Right lobe of liver (tissue), 6 donors: ENCODE measurements at regions not wholly inside any gene's neighbourhood (a gene's known extent, or its start where the extent isn't known, plus 50 kb on each side); places are given as distances from the start of the nearest gene placed in this dataset.

Source experiments
- ATAC-seq, 4 donors: fragments of 200-7000 bp; cut with Tn5 transposase; one replicate each; pipeline ENCODE4 v1.9.1; 2020; ENCODE audit warnings: mild to moderate bottlenecking in 4 of 4, moderate library complexity in 4 of 4
- DNase-seq, 3 donors: peaks; one replicate each; pipeline ENCODE4 v3.0.0-alpha.2; 2020
- H3K27ac ChIP-seq, 3 donors: fragments of 200-600 bp; one replicate each; pipeline ENCODE4 v1.8.0; 2022
- H3K27me3 ChIP-seq, 2 donors: fragments of 200-600 bp; one replicate each; pipeline ENCODE4 v1.8.0; 2022
- H3K36me3 ChIP-seq, 4 donors: fragments of 200-600 bp; sonication (generic) in 1 of 4; one replicate each; pipeline versions ENCODE4 v1.5.1 to v1.8.0; 2017 to 2022; ENCODE audit warnings: control low read depth in 1 of 4
- H3K4me1 ChIP-seq, 4 donors: fragments of 200-600 bp; sonication (generic) in 1 of 4; one replicate each; pipeline versions ENCODE4 v1.5.1 to v1.8.0; 2017 to 2022; ENCODE audit warnings: control low read depth in 1 of 4
- H3K4me3 ChIP-seq, 3 donors: fragments of 200-600 bp; one replicate each; pipeline ENCODE4 v1.8.0; 2022
- H3K9me3 ChIP-seq, 4 donors: fragments of 200-600 bp; sonication (generic) in 1 of 4; one replicate each; pipeline versions ENCODE4 v1.5.1 to v1.8.0; 2017 to 2022; ENCODE audit warnings: control low read depth in 1 of 4
- POLR2A ChIP-seq: fragments of 450-650 bp; IDR thresholded peaks from one replicate; pipeline ENCODE4 v1.6.1; 2017; ENCODE audit warnings: antibody characterized with exemption, mild to moderate bottlenecking
- WGBS: methylation state at CpG from one replicate; pipeline ENCODE4 v1.1.6; 2018; ENCODE audit warnings: low coverage, low lambda C conversion rate; ENCODE audit not compliant: insufficient coverage; ENCODE audit errors: missing lambda C conversion rate; 5-methylcytosine and 5-hydroxymethylcytosine counted together
- intact Hi-C, 2 donors: fragments of 100-400 bp; cut with DNase I; formaldehyde crosslinking; loops; one replicate each; pipeline versions ENCODE4 v1.11.2 to v1.14.1; 2022
- TF ChIP-seq, protein P1 (sequence below), 4 donors: fragments of 200-600 bp in 3 of 4; fragments of 450-650 bp in 1 of 4; IDR thresholded peaks; one replicate each; pipeline versions ENCODE4 v1.5.1 to v1.8.0; 2016 to 2022; ENCODE audit warnings: antibody characterized with exemption in 4 of 4, mild to moderate bottlenecking in 2 of 4
- donor health status: DM: no; HTN: yes; CAD: no.
- donor health status: DM: no; HTN: no; CAD: no.
- donor health status: DM: no; HTN: no; CAD: no.
- donor health status: DM: no; HTN: yes; CAD: no.
- donor health status: DM: no; HTN: yes; CAD: no.

GRCh38 chr19:31938675-31939074 is 406.7 kb upstream of the ZNF507 start:
- no peak for ATAC-seq
- Histone ChIP-seq H3K4me3 (no peak overlapping the region), H3K9me3 (no peaks in the 10 kb centered on the region), H3K4me1 (no peaks in the 10 kb centered on the region), H3K27ac (no peak overlapping the region), H3K36me3 (no peaks in the 10 kb centered on the region), H3K27me3 (no peaks in the 10 kb centered on the region)
- no peak for DNase-seq
- WGBS: 58% methylated on average over 5 of the region's 5 CpGs
- intact Hi-C loops: no loop called here
- TF ChIP-seq, protein P1, sequence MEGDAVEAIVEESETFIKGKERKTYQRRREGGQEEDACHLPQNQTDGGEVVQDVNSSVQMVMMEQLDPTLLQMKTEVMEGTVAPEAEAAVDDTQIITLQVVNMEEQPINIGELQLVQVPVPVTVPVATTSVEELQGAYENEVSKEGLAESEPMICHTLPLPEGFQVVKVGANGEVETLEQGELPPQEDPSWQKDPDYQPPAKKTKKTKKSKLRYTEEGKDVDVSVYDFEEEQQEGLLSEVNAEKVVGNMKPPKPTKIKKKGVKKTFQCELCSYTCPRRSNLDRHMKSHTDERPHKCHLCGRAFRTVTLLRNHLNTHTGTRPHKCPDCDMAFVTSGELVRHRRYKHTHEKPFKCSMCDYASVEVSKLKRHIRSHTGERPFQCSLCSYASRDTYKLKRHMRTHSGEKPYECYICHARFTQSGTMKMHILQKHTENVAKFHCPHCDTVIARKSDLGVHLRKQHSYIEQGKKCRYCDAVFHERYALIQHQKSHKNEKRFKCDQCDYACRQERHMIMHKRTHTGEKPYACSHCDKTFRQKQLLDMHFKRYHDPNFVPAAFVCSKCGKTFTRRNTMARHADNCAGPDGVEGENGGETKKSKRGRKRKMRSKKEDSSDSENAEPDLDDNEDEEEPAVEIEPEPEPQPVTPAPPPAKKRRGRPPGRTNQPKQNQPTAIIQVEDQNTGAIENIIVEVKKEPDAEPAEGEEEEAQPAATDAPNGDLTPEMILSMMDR (IDR thresholded peaks at IDR 0.05): no peak

DNA sequence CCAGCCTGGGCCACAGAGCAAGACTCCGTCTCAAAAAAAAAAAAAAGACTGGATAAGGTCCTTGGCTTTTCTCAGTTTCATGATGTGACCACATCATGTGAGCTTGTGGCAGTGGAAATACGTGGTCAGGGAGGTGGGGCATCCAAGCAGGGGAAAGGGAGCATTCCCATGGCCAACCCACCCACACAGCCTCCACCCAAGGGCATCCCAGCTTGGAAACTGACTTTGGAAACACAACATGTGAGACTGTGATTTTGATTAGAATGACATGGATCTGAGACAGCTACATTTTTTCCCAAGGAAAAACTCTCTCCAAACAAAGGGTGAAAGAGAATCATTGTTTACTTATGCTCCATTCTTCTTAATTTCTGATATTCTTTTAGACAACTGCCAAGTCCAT is 405.0 kb upstream of the ZNF507 start:
- 60% methylated on average over 2 of the region's 2 CpGs for WGBS
- Histone ChIP-seq H3K4me3 (no peak overlapping the region), H3K36me3 (no peaks in the 10 kb centered on the region), H3K9me3 (no peaks in the 10 kb centered on the region), H3K27me3 (no peaks in the 10 kb centered on the region), H3K4me1 (no peaks in the 10 kb centered on the region), H3K27ac (no peak overlapping the region)
- no peak for TF ChIP-seq POLR2A
- TF ChIP-seq, protein P1 (IDR thresholded peaks at IDR 0.05): no peak
- DNase-seq (no peak), ATAC-seq (no peak)
- intact Hi-C loops: no loop called here

GRCh38 chr19:31943191-31943661 is 402.2 kb upstream of the ZNF507 start:
- Histone ChIP-seq H3K9me3 (no peaks in the 10 kb centered on the region), H3K4me1 (no peaks in the 10 kb centered on the region), H3K36me3 (no peaks in the 10 kb centered on the region), H3K27ac (no peak overlapping the region), H3K27me3 (no peaks in the 10 kb centered on the region), H3K4me3 (no peak overlapping the region)
- 44% methylated on average over 10 of the region's 11 CpGs for WGBS
- intact Hi-C loops: no loop called here
- ATAC-seq (no peak), DNase-seq (no peak)
- TF ChIP-seq, protein P1 (IDR thresholded peaks at IDR 0.05): no peak
- no peak for TF ChIP-seq POLR2A

- DNase-seq (no peak), ATAC-seq (no peak)
- TF ChIP-seq, protein P1 (IDR thresholded peaks at IDR 0.05): no peak
- no peak for TF ChIP-seq POLR2A
- H3K36me3 ChIP-seq: no peaks in the 10 kb centered on the region
- intact Hi-C loops: no loop called here
- H3K4me3 ChIP-seq: no peak overlapping the region
- no peaks in the 10 kb centered on the region for H3K9me3 ChIP-seq
- no peak overlapping the region for H3K27ac ChIP-seq
- 72% methylated on average over 10 of the region's 11 CpGs for WGBS
- no peaks in the 10 kb centered on the region for H3K4me1 ChIP-seq
- no peaks in the 10 kb centered on the region for H3K27me3 ChIP-seq
Observed at GRCh38 chr19:31943778-31944177, 401.6 kb upstream of the ZNF507 start.

DNA sequence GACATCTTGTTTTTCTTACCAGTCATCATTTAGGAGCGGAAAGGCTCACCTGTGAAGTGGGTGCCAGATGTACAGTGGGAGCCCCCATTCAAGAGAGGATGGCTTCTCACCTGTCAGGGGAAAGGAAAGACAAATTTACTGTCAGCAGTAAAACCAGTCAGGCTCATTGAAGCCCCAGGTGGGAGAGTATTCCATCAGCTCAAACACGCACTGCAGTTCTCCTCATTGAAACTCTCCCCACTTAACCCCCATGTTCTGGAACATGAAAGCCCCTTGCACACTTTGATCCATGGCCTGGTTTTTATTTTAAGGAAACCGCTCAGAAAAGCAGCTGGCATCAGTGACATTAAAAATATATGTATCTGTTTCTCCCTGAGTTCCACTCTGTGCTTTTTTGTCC is 401.1 kb upstream of the ZNF507 start:
- no peaks in the 10 kb centered on the region for H3K9me3 ChIP-seq
- no peak overlapping the region for H3K27ac ChIP-seq
- no peak overlapping the region for H3K4me3 ChIP-seq
- no peaks in the 10 kb centered on the region for H3K27me3 ChIP-seq
- TF ChIP-seq, protein P1 (IDR thresholded peaks at IDR 0.05): no peak
- no peak for TF ChIP-seq POLR2A
- 43% methylated on average over 3 of the region's 3 CpGs for WGBS
- no peak for DNase-seq
- intact Hi-C loops: no loop called here
- no peak for ATAC-seq
- H3K4me1 ChIP-seq: no peaks in the 10 kb centered on the region
- H3K36me3 ChIP-seq: no peaks in the 10 kb centered on the region
